BE2C (cell line): ENCODE measurements at regions not wholly inside any gene's neighbourhood (a gene's known extent, or its start where the extent isn't known, plus 50 kb on each side); places are given as distances from the start of the nearest gene placed in this dataset.

ENCODE experiments used
- DNase-seq: peaks from one replicate; pipeline ENCODE4 v3.0.0-alpha.2; 2020
- H3K27me3 ChIP-seq: fragments of 250-450 bp; sonication (Bioruptor Pico); 2 replicates; pipeline ENCODE4 v1.5.1; 2020; ENCODE audit warnings: mild to moderate bottlenecking
- H3K36me3 ChIP-seq: fragments of 250-450 bp; sonication (Bioruptor Pico); 2 replicates; pipeline ENCODE4 v1.5.1; 2020; ENCODE audit warnings: mild to moderate bottlenecking
- H3K4me1 ChIP-seq: fragments of 250-450 bp; sonication (Bioruptor Pico); 2 replicates; pipeline ENCODE4 v1.5.1; 2020
- H3K4me3 ChIP-seq: 2 replicates; pipeline ENCODE4 v1.5.1; 2011; ENCODE audit warnings: low read depth, low read length
- H3K9me3 ChIP-seq: fragments of 250-450 bp; sonication (Bioruptor Pico); 2 replicates; pipeline ENCODE4 v1.5.1; 2020
- CTCF ChIP-seq: IDR thresholded peaks from 2 replicates; pipeline ENCODE4 v1.5.1; 2012; ENCODE audit warnings: mild to moderate bottlenecking, low read depth, low read length

GRCh38 chr2:64380853-64381527 lies 73.0 kb upstream of the LGALSL start:
- Histone ChIP-seq H3K4me3 (no peak overlapping the region), H3K27me3 (no peaks in the 10 kb centered on the region), H3K36me3 (no peaks in the 10 kb centered on the region), H3K9me3 (no peaks in the 10 kb centered on the region), H3K4me1 (no peaks in the 10 kb centered on the region)
- TF ChIP-seq CTCF = no peak
- DNase-seq = no peak

GRCh38 chr2:64383016-64383591 lies 70.9 kb upstream of the LGALSL start:
- TF ChIP-seq CTCF = no peak
- Histone ChIP-seq H3K4me1 (no peaks in the 10 kb centered on the region), H3K4me3 (no peak overlapping the region), H3K27me3 (no peaks in the 10 kb centered on the region), H3K36me3 (no peaks in the 10 kb centered on the region), H3K9me3 (no peaks in the 10 kb centered on the region)
- DNase-seq = no peak

GRCh38 chr2:64383881-64384280 lies 70.1 kb upstream of the LGALSL start:
- DNase-seq = no peak
- Histone ChIP-seq H3K4me1 (no peaks in the 10 kb centered on the region), H3K9me3 (no peaks in the 10 kb centered on the region), H3K36me3 (no peaks in the 10 kb centered on the region), H3K27me3 (no peaks in the 10 kb centered on the region), H3K4me3 (no peak overlapping the region)
- no peak for TF ChIP-seq CTCF

GRCh38 chr2:64386676-64387075 lies 67.3 kb upstream of the LGALSL start:
- H3K27me3 ChIP-seq = no peaks in the 10 kb centered on the region
- H3K4me1 ChIP-seq = no peaks in the 10 kb centered on the region
- no peak overlapping the region for H3K4me3 ChIP-seq
- DNase-seq = no peak
- no peak for TF ChIP-seq CTCF
- H3K36me3 ChIP-seq = no peaks in the 10 kb centered on the region
- no peaks in the 10 kb centered on the region for H3K9me3 ChIP-seq

GRCh38 chr2:64390586-64390985 lies 63.4 kb upstream of the LGALSL start:
- no peak for TF ChIP-seq CTCF
- Histone ChIP-seq H3K27me3 (no peaks in the 10 kb centered on the region), H3K4me1 (no peaks in the 10 kb centered on the region), H3K9me3 (no peaks in the 10 kb centered on the region), H3K36me3 (no peaks in the 10 kb centered on the region), H3K4me3 (no peak overlapping the region)
- DNase-seq = no peak

GRCh38 chr2:64391424-64391823 lies 62.5 kb upstream of the LGALSL start:
- no peak for TF ChIP-seq CTCF
- no peak overlapping the region for H3K4me3 ChIP-seq
- H3K27me3 ChIP-seq = no peaks in the 10 kb centered on the region
- DNase-seq = no peak
- H3K4me1 ChIP-seq = no peaks in the 10 kb centered on the region
- H3K9me3 ChIP-seq = no peaks in the 10 kb centered on the region
- no peaks in the 10 kb centered on the region for H3K36me3 ChIP-seq
